Fibroblast of lung (primary cell): ENCODE measurements at regions not wholly inside any gene's neighbourhood (a gene's known extent, or its start where the extent isn't known, plus 50 kb on each side); places are given as distances from the start of the nearest gene placed in this dataset.

Source experiments
- EZH2 ChIP-seq: IDR thresholded peaks from 2 replicates; pipeline ENCODE4 v1.5.1; 2012; ENCODE audit warnings: low read length, control low read depth, mild to moderate bottlenecking; ENCODE audit errors: missing control alignments
- TF ChIP-seq, protein P1 (sequence below), 2 donors: IDR thresholded peaks in 1 of 2; conservative IDR thresholded peaks in 1 of 2; 1 replicate in 1 of 2; 2 replicates in 1 of 2; pipeline ENCODE4 v1.5.1; 2011 to 2012; ENCODE audit warnings: low read length in 2 of 2, control low read depth in 1 of 2, inconsistent platforms in 1 of 2, low read depth in 1 of 2, mild to moderate bottlenecking in 1 of 2

DNA sequence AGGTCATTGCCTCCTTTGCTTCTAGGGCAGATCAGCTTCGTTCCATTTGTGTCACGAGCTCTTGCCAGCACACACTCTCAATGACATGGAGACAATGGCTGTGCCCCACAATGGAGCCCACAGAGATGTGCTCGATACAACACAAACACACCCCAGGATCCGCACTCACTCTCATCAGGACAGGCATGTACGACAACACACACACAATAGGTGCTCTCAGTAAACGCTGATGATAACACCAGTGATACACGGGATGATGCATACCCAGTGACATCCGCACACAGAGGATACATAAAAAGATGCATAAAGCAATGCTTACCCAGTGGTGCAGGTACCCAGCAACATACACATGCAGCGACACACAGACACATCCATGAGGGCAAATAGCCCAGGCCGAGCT lies 61.2 kb upstream of the LBX1 start:
- TF ChIP-seq, protein P1, sequence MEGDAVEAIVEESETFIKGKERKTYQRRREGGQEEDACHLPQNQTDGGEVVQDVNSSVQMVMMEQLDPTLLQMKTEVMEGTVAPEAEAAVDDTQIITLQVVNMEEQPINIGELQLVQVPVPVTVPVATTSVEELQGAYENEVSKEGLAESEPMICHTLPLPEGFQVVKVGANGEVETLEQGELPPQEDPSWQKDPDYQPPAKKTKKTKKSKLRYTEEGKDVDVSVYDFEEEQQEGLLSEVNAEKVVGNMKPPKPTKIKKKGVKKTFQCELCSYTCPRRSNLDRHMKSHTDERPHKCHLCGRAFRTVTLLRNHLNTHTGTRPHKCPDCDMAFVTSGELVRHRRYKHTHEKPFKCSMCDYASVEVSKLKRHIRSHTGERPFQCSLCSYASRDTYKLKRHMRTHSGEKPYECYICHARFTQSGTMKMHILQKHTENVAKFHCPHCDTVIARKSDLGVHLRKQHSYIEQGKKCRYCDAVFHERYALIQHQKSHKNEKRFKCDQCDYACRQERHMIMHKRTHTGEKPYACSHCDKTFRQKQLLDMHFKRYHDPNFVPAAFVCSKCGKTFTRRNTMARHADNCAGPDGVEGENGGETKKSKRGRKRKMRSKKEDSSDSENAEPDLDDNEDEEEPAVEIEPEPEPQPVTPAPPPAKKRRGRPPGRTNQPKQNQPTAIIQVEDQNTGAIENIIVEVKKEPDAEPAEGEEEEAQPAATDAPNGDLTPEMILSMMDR (conservative IDR thresholded peaks at IDR 0.05 in 1 of 2, IDR thresholded peaks at IDR 0.05 in 1 of 2; ENCODE audit: low read depth in 1 of 2, low read length in 2 of 2) = no peak
- TF ChIP-seq EZH2 = no peak
